ENCODE measurements at regions not wholly inside any gene's neighbourhood (a gene's known extent, or its start where the extent isn't known, plus 50 kb on each side); places are given as distances from the start of the nearest gene placed in this dataset.

DNA sequence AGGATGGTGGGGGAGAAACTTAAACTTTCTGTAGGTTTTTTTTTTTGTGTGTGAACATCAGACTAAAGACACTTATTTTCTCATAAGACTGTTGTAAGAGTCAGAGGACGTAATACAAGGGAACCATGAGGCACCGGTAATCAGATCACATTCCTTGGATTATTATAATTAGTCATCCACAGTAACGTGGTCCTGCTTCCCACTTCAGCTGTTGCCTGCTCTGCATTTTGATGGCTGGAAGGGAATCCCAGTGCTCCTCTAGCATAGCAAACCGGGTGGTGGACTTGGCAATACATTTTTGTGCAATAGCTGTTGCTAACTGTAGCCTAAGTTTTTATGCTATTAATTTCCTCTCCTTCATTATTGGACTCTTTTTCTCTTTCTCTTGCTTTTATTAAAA lies 294.8 kb downstream of the NR2F2 start:
- Histone ChIP-seq H3K4me3 (no peak overlapping the region), H3K36me3 (no peaks in the 10 kb centered on the region), H3K9me3 (no peaks in the 10 kb centered on the region), H3K27ac (no peak overlapping the region), H3K4me1 (no peaks in the 10 kb centered on the region), H3K27me3 (no peaks in the 10 kb centered on the region)
- ATAC-seq (ENCODE audit: low FRiP score in 2 of 2) (no peak), DNase-seq (no peak)
- TF ChIP-seq EP300 (IDR thresholded peaks at IDR 0.05): no peak
- TF ChIP-seq POLR2AphosphoS5 (IDR thresholded peaks at IDR 0.05): no peak
- TF ChIP-seq, protein P1, sequence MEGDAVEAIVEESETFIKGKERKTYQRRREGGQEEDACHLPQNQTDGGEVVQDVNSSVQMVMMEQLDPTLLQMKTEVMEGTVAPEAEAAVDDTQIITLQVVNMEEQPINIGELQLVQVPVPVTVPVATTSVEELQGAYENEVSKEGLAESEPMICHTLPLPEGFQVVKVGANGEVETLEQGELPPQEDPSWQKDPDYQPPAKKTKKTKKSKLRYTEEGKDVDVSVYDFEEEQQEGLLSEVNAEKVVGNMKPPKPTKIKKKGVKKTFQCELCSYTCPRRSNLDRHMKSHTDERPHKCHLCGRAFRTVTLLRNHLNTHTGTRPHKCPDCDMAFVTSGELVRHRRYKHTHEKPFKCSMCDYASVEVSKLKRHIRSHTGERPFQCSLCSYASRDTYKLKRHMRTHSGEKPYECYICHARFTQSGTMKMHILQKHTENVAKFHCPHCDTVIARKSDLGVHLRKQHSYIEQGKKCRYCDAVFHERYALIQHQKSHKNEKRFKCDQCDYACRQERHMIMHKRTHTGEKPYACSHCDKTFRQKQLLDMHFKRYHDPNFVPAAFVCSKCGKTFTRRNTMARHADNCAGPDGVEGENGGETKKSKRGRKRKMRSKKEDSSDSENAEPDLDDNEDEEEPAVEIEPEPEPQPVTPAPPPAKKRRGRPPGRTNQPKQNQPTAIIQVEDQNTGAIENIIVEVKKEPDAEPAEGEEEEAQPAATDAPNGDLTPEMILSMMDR (IDR thresholded peaks at IDR 0.05): no peak
- no peak for TF ChIP-seq POLR2A (IDR thresholded peaks at IDR 0.05)
- WGBS, 2 donors: 80 to 83% methylated on average over 4 of the region's 4 CpGs

DNA sequence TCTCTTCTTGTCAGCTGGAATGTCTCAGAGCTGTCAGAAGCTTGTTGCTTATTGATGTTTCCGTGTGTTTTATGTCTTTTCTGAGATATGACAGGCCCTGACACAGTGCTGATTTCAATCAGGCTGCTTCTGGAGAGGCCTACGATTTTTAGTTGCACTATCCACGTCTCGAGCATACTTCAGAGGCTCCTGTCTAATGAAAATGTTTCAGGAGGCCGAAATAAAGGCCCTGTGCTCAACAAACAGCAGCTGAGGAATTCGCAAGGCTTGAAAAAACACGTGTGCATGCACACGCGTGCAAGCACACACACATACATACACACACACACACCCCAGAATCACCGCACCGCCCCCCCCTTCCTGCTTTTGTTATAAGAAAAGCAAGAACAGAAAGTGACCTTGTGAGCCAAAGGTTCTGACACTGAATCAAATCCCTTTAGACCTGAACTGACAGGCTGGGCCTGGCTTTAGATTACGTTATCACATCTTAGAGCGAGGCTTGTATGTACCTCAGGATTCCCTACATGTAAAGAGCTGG lies 296.6 kb downstream of the NR2F2 start:
- DNase-seq: no peak
- H3K27me3 ChIP-seq: no peaks in the 10 kb centered on the region
- TF ChIP-seq POLR2AphosphoS5 (IDR thresholded peaks at IDR 0.05): no peak
- TF ChIP-seq, protein P1 (IDR thresholded peaks at IDR 0.05): no peak
- no peak for TF ChIP-seq EP300 (IDR thresholded peaks at IDR 0.05)
- TF ChIP-seq POLR2A (IDR thresholded peaks at IDR 0.05): no peak
- no peak for ATAC-seq (ENCODE audit: low FRiP score in 2 of 2)
- H3K9me3 ChIP-seq: no peaks in the 10 kb centered on the region
- H3K27ac ChIP-seq: no peak overlapping the region
- no peaks in the 10 kb centered on the region for H3K36me3 ChIP-seq
- no peak overlapping the region for H3K4me3 ChIP-seq
- whole genome bisulfite sequencing, 2 donors: 62 to 77% methylated on average over 13 of the region's 13 CpGs
- no peaks in the 10 kb centered on the region for H3K4me1 ChIP-seq

DNA sequence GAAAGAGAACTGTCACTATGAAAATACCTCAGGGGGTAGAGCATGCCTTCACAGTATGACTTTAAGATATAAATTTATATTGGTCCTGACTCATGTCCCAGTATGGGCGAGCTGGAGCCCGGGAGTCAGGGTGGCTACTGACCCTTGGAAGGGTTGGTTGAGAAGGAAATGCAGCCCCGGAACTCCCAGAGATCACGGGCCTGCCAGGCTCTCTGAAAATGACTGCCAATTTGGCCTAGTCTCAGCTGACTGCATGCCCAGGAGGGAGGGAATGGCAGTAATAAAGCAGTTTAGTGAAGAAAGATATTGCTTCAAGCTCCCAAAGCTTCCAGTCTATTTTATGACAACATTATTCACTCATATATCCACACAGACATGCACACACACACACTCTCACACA lies 299.0 kb downstream of the NR2F2 start:
- no peaks in the 10 kb centered on the region for H3K27me3 ChIP-seq
- DNase-seq (no peak), ATAC-seq (ENCODE audit: low FRiP score in 2 of 2) (no peak)
- no peaks in the 10 kb centered on the region for H3K9me3 ChIP-seq
- no peak overlapping the region for H3K4me3 ChIP-seq
- no peaks in the 10 kb centered on the region for H3K36me3 ChIP-seq
- no peaks in the 10 kb centered on the region for H3K4me1 ChIP-seq
- 68 to 76% methylated on average over 2 to 4 of the region's 4 CpGs for WGBS, 2 donors
- H3K27ac ChIP-seq: no peak overlapping the region
- no peak for TF ChIP-seq EP300 (IDR thresholded peaks at IDR 0.05)
- TF ChIP-seq, protein P1 (IDR thresholded peaks at IDR 0.05): no peak
- no peak for TF ChIP-seq POLR2A (IDR thresholded peaks at IDR 0.05)
- no peak for TF ChIP-seq POLR2AphosphoS5 (IDR thresholded peaks at IDR 0.05)

DNA sequence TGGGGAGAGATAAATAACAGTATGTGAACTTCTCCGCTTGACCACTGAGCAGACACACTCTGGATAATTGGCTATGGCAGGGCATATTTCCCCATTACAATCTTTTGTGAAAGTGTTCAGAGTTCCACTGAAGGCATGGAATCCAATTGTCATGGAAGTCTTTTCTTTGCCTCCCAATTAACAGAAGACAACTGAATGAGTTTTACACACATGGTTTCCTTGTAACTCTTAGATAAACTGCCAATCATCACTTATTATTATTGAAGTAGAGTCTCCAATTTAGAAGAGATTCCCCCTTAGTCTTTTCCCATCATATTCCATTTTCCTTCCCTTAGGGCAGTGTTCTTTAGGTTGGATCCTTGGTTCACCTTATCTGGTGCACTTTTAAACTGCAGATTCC lies 308.3 kb downstream of the NR2F2 start:
- Histone ChIP-seq H3K4me3 (no peak overlapping the region), H3K36me3 (no peaks in the 10 kb centered on the region), H3K27me3 (no peaks in the 10 kb centered on the region), H3K27ac (no peak overlapping the region), H3K4me1 (no peaks in the 10 kb centered on the region), H3K9me3 (no peaks in the 10 kb centered on the region)
- TF ChIP-seq EP300 (IDR thresholded peaks at IDR 0.05) (no peak), POLR2AphosphoS5 (IDR thresholded peaks at IDR 0.05) (no peak), POLR2A (IDR thresholded peaks at IDR 0.05) (no peak)
- TF ChIP-seq, protein P1 (IDR thresholded peaks at IDR 0.05): no peak
- ATAC-seq (ENCODE audit: low FRiP score in 2 of 2): no peak
- 93 to 100% methylated on average over 1 of the region's 1 CpG for WGBS, 2 donors
- no peak for DNase-seq

DNA sequence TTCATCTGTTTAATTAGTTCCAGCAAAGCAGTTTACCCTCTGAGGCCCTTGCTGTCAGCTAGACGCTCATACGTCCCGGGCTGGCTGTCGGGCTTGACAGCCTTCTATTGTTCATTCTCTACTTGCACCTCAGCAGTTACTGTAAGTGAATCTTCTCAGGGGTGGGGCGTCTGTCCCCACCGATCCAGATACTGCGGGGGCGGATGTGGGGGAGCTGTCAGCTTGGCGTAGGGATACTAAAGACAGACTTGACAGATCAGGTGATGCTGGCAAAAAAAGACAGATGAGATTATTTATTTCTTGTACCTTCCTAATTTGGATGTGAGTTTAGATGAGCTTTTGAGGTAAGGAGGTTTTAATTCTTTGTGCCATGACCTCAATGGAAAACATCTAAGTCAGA lies 315.3 kb downstream of the NR2F2 start:
- Histone ChIP-seq H3K9me3 (no peaks in the 10 kb centered on the region), H3K27me3 (no peaks in the 10 kb centered on the region), H3K4me1 (no peaks in the 10 kb centered on the region), H3K27ac (no peak overlapping the region), H3K4me3 (no peak overlapping the region), H3K36me3 (no peaks in the 10 kb centered on the region)
- ATAC-seq (ENCODE audit: low FRiP score in 2 of 2): no peak
- DNase-seq: no peak
- no peak for TF ChIP-seq EP300 (IDR thresholded peaks at IDR 0.05)
- no peak for TF ChIP-seq POLR2A (IDR thresholded peaks at IDR 0.05)
- TF ChIP-seq, protein P1 (IDR thresholded peaks at IDR 0.05): no peak
- TF ChIP-seq POLR2AphosphoS5 (IDR thresholded peaks at IDR 0.05): no peak
- WGBS, 2 donors: 79 to 80% methylated on average over 9 of the region's 9 CpGs
